ENCODE measurements at regions not wholly inside any gene's neighbourhood (a gene's known extent, or its start where the extent isn't known, plus 50 kb on each side); places are given as distances from the start of the nearest gene placed in this dataset.

DNA sequence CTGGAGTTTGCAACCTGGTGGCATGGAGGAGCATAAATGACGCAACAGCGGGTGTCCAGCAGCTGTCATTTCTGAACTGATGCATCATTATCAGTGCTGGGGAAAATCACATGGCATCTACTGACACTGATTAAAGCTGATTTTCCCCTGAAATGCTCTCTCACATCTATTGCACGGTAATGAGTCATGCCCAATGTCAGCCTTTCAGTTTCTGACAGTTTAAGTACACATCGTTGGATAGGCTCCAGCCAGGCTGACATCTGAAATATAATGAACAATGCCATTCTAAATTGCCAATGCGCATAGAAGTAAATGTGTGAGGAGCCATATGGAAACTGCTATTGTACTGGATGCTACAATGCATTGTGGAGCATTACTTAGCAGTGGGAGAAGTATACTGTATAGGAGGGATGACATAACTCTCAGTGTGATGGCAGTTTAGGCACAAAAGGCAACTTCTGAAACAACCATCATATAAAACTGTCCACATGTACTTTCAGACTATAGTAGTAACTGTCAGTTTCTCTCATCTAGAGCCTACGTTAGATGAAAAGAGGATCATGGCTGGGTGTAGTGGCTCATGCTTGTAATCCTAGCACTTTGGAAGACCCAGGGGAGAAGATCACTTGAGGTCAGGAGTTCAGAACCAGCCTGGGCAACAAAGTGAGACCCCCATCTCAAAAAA, 389.3 kb upstream of the DMAC1 start:
- peak; percentile 0 to 1 for DNase-seq (ENCODE audit: low read depth in 2 of 2)

DNA sequence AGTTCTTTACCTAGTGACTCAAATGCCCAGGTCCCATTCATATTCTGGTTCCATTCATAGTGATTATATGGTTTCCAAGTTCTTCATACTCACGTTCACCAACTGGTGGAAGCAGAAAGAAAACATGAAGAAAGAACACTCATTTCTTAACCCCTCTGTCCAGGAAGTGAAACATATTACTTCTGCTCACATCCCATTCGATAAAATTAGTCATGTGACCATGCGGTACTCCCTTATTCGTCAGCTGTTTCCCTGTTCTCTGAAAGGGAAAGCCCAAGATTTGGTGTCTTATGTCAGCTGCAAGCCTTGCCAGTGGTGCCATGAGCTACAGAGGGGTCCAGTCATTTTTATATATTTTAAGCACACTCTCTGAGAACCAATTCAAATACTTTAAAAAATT, 387.0 kb upstream of the DMAC1 start:
- no peak for DNase-seq (ENCODE audit: low read depth in 2 of 2)

- DNase-seq (ENCODE audit: low read depth in 2 of 2) = no peak
Measured at GRCh38 chr9:8183618-8184017, 384.0 kb upstream of the DMAC1 start.

- DNase-seq (ENCODE audit: low read depth in 2 of 2) = no peak
Measured at GRCh38 chr9:8179381-8180053, 379.9 kb upstream of the DMAC1 start.

DNA sequence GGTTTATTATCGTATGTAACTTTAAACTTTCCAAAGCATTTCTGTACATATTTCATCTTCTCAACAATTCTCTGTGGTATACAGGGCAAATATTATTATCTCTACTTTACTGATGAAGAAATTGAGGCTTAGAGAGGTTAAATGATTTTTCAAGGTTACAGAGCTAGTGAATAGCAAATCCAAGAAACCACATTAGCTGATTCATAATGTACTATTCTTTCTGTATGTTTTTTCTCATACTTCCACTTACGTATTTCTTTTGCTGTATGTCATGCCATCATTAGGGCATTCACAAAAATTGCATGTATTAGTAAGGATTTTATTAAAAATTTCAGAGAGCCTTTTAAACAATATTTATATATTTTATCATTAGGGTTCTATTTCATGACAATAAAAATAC, 372.4 kb upstream of the DMAC1 start:
- no peak for DNase-seq (ENCODE audit: low read depth in 2 of 2)

DNA sequence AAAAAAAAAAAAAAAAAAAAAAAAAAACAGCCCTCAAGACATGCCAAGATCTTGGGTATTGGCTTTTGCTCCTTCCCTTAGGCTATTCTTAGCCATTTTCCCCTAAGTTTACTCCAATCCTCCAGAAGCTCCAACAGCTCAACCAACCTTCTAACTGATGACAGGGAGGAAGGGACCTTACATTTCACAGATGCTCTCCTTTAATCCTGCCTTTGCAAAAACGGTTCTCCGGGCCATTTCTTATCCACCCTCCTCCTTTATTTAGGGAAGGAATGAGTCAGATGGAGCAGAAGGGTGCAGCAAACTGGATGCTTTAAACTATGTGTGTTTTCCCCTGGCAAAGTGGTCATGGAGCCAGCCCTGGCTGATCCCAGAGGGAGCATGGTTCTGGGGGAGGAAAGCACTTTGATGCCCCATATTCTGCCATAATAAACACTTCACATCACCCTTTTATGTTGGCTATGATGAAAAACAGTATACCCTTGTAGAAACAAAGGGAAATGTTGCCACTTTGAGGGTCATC, 369.4 kb upstream of the DMAC1 start:
- DNase-seq (ENCODE audit: low read depth in 2 of 2) = no peak

GRCh38 chr9:8160787-8161186, 361.2 kb upstream of the DMAC1 start:
- no peak for DNase-seq (ENCODE audit: low read depth in 2 of 2)

DNA sequence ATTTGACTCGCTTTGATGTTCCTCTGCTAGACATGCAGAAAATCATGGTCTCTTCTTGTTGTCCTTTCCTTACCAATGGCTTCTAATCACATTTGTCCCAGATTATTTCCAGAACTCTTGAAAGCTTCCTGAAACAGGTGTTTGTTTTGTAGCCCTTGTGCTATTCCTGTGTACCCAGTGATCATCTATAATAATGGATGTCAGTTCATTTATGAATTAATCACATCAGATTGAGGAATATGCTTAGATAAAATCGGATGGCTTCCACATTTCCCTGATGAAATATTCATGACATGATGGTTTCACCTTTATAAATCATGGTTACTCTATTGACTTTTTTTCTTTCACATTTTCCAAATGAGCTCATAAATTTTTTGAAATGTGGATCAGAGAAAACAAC, 359.0 kb upstream of the DMAC1 start:
- DNase-seq (ENCODE audit: low read depth in 2 of 2) = no peak

GRCh38 chr9:8157683-8158324, 358.2 kb upstream of the DMAC1 start:
- no peak for DNase-seq (ENCODE audit: low read depth in 2 of 2)

DNA sequence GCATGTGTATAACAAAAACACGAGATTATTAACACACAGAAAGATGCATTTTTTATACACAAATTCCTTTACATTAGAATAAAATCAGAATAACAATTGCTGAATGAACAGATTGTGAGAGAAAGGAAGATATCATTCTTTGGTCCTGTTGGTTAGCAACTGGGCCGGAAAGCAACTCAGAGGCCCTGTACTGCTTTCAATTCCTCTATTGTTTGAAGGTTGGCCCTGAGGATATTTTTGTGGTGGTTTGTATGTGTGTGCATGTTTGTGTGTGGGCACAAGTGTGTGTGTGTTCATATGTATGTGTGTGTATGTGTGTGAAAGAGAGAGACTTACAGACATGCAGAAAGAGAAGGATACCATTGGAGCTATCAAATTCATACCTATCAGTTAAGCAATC, 356.8 kb upstream of the DMAC1 start:
- no peak for DNase-seq (ENCODE audit: low read depth in 2 of 2)

- no peak for DNase-seq (ENCODE audit: low read depth in 2 of 2)
Measured at GRCh38 chr9:8155706-8156105, 356.1 kb upstream of the DMAC1 start.

- no peak for DNase-seq (ENCODE audit: low read depth in 2 of 2)
Measured at GRCh38 chr9:8143677-8144076, 344.1 kb upstream of the DMAC1 start.

GRCh38 chr9:8140557-8140956, 341.0 kb upstream of the DMAC1 start:
- DNase-seq (ENCODE audit: low read depth in 2 of 2) = no peak

DNA sequence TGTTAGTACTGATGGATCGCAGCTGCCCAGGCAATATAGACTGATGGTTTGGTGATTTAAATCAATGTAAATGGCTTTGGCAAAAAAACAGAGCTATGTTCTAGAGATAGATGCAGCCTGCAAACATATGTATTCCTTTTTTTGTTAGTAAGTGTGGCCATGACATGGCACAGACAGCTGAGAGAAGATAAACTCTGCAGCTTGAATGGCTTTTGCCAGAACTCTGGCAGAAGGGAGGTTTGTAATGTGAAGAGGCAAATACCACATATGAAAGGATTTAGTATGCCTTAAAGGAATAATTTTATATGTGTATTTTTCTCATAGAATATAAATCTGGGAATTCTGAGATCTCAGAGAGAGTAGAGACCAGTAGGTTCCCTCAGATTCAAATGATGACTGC, 340.2 kb upstream of the DMAC1 start:
- no peak for DNase-seq (ENCODE audit: low read depth in 2 of 2)

DNA sequence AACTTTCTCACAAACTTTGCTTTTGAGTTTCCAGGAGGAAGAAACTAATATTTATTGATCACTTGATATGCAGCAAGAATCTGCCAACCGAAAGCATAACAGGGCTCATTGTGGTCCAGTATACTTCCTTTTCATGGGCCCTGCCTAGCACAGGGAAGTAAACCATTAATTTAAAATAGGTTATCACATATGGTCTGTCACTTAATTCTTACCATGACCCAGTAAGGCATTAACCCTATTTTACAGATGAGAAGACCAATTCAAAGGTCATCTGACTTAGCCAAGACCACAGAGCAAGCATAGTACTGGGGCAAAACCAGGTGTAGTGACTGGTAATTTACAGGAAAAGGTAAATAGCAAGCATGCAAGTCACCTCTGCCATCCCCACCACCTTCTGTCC, 336.9 kb upstream of the DMAC1 start:
- DNase-seq (ENCODE audit: low read depth in 2 of 2) = no peak

GRCh38 chr9:8134635-8135034, 335.1 kb upstream of the DMAC1 start:
- no peak for DNase-seq (ENCODE audit: low read depth in 2 of 2)

GRCh38 chr9:8133606-8134005, 334.0 kb upstream of the DMAC1 start:
- no peak for DNase-seq (ENCODE audit: low read depth in 2 of 2)

DNA sequence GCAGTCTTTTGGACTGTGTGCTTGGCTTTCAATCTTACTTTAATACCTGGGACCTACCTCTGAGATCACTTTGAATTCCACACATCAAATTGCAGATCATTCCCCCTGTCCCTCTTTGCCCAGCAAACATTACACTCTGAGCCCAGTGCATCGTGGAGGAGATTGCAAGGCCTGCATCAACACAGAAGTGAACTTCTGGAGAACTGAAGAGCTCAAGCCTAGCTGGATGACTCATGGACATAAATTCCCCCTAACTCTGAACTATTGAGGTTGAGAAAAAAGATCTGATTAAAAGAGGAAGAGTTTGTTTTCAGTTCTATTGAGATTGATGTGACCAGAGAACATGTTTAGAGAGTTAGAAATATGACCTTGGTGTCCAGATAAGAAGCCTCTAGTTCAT, 316.0 kb upstream of the DMAC1 start:
- no peak for DNase-seq (ENCODE audit: low read depth in 2 of 2)

GRCh38 chr9:8114826-8115225, 315.2 kb upstream of the DMAC1 start:
- no peak for DNase-seq (ENCODE audit: low read depth in 2 of 2)

DNA sequence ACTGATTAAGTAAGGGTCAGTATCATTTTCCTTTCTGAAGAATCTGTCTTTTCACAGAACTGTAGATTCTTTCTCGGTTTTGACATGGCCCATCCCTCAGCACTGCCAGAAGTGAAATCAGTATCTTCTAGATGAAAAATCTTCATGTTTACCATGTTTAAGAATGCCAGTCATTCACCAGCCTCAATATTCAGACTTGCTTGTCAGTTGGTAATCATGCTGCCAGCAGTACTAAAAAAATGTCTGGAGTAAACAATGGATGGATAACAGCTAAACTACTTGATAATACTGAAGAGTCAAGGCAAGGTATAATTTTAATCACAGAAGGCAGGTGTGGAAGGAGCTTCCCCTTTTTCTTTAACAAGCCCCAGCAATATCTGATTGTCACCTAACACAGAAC, 306.8 kb upstream of the DMAC1 start:
- DNase-seq (ENCODE audit: low read depth in 2 of 2) = no peak

- no peak for DNase-seq (ENCODE audit: low read depth in 2 of 2)
Measured at GRCh38 chr9:8101607-8102006, 302.0 kb upstream of the DMAC1 start.

GRCh38 chr9:8096091-8096490, 296.5 kb upstream of the DMAC1 start:
- DNase-seq (ENCODE audit: low read depth in 2 of 2) = no peak

GRCh38 chr9:8095672-8096086, 296.1 kb upstream of the DMAC1 start:
- no peak for DNase-seq (ENCODE audit: low read depth in 2 of 2)

Measured in stimulated activated CD4-positive, alpha-beta T cell treated with anti-CD3 and anti-CD28 coated beads, Interleukin-12 subunit alpha, Interleukin-12 subunit beta, amount 100 ng/mL, for 24 hours (primary cell).